Fibroblast of peridontal ligament (primary cell): ENCODE measurements at regions not wholly inside any gene's neighbourhood (a gene's known extent, or its start where the extent isn't known, plus 50 kb on each side); places are given as distances from the start of the nearest gene placed in this dataset.

Experiments
- DNase-seq: peaks from one replicate; pipeline ENCODE4 v3.0.0-alpha.2; 2010; ENCODE audit errors: extremely low read depth

- DNase-seq: no peak
Observed at GRCh38 chr5:54927097-54927746, 58.2 kb downstream of the ESM1 start.

- no peak for DNase-seq
Observed at GRCh38 chr5:54924487-54924886, 60.9 kb downstream of the ESM1 start.

DNA sequence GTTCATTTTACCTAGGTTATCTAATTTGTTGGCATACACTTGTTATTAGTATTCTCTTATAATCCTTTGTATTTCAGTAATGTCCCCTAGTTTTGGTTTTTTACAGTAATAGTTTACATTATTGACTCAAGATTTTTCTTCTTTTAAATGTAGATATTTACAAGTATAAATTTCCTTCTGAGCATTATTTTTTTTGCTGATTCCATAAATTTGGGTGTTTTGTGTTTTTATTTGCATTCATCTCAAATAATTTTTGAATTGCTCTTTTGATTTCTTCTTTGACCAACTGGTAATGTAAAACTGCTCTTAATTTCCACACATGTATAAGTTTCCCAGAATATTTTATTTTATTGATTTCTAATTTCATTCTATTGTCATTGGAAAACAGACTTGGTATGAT is 68.1 kb downstream of the ESM1 start:
- no peak for DNase-seq

- no peak for DNase-seq
Observed at GRCh38 chr5:54915466-54916027, 69.8 kb downstream of the ESM1 start.

DNA sequence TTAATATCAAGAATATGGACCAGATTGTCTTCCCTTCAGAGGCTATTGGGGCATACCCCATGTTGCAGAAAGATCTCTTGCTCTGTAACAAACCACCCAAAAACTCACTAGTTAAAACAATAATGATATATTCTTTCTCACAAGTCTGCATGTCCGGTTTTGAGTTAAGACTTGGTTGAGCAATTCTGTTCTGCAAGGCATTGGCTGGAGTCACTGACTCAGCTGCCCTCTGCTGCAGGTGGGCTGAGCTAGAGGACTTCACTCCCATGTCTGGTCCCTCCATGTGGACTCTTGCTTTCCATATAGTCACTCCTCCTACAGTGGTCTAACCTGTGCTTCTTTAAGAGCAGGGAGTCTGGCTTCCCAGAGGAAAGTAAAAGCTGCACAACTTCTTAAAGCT is 73.4 kb downstream of the ESM1 start:
- no peak for DNase-seq

GRCh38 chr5:54909911-54910870 is 75.2 kb downstream of the ESM1 start:
- DNase-seq: peak; percentile 77

GRCh38 chr5:54908774-54909525 is 76.4 kb downstream of the ESM1 start:
- DNase-seq: peak; percentile 15

- peak; percentile 91 for DNase-seq
Observed at GRCh38 chr5:54905942-54906537, 79.4 kb downstream of the ESM1 start.

- DNase-seq: no peak
Observed at GRCh38 chr5:54905246-54905795, 80.1 kb downstream of the ESM1 start.

DNA sequence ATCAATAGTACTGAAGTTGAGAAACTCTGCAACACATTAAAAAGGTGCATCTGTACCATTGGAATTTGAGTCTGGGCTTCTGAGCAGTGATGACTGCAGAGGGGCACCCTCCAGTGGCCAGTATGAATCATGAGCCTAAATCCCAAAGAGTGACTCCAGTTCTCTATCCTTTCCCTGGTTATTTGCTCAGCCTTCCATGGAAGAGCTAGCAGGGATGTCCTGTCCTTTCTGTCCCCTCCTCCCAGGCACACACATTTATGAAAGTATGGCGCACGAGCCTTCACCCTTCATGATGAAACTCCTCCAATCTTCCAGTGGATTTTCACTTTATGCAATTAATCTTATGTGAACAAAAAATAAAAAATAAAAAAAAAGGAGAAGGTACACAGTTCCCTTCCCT is 81.0 kb downstream of the ESM1 start:
- peak; percentile 70 for DNase-seq

GRCh38 chr5:54902791-54903473 is 82.5 kb downstream of the ESM1 start:
- peak; percentile 78 for DNase-seq

- peak; percentile 75 for DNase-seq
Observed at GRCh38 chr5:54900984-54901725, 84.2 kb downstream of the ESM1 start.

GRCh38 chr5:54897001-54897400 is 88.4 kb downstream of the ESM1 start:
- DNase-seq: no peak

GRCh38 chr5:54895816-54896341 is 89.5 kb downstream of the ESM1 start:
- peak; percentile 83 for DNase-seq

DNA sequence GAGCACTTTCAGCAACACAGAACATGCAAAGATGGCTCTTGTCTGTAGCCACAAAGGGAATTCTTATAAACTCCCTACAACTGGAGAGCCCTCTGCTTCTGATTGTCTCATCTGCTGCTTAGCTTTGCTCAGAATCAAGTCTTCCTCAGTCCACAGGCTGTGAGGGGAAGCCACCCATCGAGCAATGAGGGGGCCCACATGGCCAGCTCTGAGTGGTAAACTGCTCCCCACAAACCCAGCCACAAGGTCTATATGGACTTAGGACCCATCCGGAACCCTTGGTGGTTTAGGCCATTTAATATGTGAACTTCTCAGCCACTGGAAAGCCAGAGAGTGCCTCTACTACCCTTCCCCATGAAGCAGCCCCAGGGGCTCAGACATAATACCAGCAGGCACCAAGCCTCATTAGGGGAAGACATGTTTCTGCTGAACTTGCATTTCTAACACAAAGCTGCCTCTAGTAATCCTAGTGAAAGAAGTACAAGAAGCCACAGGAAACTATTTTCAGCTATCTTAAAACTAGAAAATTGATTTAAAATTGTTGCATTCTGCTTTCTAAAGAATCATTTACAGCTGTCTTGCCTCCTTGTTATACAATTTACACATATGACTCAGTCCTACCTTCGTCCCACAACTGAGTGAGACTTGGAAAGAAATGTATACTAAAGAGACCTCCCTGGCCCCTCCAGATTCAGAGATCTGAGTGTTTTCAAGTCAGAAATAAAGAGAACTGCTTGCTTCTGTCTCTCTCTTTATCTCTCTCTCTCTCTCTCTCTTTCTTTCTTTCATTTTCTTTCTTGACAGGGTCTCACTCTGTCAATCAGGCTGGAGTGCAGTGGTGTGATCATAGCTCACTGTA is 90.2 kb downstream of the ESM1 start:
- no peak for DNase-seq

- DNase-seq: peak; percentile 89
Observed at GRCh38 chr5:54889826-54890225, 95.6 kb downstream of the ESM1 start.

- DNase-seq: no peak
Observed at GRCh38 chr5:54887663-54888062, 97.7 kb downstream of the ESM1 start.

DNA sequence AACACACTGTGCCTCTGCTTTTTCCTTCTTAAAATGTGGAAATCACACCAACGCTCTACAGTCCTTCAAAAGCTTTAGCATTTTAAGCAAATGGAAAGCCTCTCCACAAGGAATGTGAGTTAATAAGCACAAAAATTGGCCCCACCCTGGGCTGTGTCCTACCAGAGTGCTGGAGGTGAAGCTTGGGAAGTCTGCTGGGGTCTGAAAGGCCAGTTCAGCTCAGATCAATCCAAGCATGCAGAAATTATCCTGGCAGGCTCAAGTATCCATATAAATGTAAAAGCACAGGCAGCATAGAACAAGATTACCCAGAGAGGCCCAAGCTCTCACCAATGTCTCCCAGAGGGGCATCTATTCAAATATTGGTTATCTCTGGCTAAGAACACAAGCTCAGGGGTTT is 98.5 kb downstream of the ESM1 start:
- DNase-seq: no peak

- DNase-seq: no peak
Observed at GRCh38 chr5:54885636-54886035, 99.8 kb downstream of the ESM1 start.
